ENCODE measurements at regions not wholly inside any gene's neighbourhood (a gene's known extent, or its start where the extent isn't known, plus 50 kb on each side); places are given as distances from the start of the nearest gene placed in this dataset.

- TF ChIP-seq, protein P1, sequence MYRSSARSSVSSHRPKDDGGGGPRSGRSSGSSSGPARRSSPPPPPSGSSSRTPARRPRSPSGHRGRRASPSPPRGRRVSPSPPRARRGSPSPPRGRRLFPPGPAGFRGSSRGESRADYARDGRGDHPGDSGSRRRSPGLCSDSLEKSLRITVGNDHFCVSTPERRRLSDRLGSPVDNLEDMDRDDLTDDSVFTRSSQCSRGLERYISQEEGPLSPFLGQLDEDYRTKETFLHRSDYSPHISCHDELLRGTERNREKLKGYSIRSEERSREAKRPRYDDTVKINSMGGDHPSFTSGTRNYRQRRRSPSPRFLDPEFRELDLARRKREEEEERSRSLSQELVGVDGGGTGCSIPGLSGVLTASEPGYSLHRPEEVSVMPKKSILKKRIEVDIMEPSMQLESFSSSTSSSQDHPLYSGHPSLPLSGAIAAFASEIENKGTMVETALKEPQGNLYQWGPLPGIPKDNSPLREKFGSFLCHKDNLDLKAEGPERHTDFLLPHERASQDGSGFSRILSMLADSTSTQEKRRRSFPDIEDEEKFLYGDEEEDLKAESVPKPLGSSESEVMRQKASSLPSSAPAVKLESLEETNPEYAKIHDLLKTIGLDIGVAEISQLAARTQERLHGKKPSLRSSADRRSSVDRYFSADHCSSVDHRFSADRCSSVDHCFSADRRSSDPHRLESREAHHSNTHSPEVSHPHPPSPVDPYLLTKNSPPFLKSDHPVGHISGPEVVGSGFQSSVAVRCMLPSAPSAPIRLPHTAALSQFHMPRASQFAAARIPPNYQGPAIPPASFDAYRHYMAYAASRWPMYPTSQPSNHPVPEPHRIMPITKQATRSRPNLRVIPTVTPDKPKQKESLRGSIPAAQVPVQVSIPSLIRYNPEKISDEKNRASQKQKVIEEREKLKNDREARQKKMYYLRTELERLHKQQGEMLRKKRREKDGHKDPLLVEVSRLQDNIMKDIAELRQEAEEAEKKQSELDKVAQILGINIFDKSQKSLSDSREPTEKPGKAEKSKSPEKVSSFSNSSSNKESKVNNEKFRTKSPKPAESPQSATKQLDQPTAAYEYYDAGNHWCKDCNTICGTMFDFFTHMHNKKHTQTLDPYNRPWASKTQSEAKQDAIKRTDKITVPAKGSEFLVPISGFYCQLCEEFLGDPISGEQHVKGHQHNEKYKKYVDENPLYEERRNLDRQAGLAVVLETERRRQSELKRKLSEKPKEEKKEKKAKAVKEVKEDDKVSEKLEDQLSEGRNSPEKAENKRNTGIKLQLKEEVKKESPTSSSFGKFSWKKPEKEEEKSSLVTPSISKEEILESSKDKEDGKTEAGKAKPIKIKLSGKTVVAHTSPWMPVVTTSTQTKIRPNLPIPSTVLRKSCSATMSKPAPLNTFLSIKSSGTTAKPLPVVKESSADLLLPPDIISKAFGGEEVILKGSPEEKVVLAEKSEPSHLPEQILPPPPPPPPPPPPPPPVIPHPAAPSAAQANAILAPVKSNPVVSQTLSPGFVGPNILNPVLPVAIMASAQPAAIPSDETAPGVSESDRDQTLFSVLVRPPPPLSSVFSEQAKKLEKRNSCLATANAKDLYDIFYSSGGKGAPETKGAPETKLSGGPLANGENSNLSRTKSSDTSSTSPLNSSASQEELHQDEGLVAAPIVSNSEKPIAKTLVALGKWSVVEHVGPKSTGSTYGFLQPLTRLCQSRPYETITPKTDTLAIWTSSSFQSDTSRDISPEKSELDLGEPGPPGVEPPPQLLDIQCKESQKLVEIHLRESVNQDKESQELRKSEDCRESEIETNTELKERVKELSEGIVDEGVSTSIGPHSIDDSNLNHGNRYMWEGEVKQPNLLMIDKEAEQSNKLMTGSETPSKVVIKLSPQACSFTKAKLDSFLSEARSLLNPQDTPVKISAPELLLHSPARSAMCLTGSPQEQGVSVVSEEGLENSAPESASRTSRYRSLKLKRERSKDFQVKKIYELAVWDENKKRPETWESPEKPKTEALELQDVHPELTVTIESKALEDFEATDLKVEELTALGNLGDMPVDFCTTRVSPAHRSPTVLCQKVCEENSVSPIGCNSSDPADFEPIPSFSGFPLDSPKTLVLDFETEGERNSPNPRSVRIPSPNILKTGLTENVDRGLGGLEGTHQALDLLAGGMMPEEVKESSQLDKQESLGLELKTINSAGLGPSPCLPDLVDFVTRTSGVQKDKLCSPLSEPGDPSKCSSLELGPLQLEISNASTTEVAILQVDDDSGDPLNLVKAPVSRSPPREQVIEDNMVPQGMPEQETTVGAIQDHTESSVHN (IDR thresholded peaks at IDR 0.05; ENCODE audit: borderline replicate concordance in 1 of 2, low read depth in 1 of 2), result no peak
- TF ChIP-seq PHTF2 (CRISPR knock-in tag; IDR thresholded peaks at IDR 0.05), result no peak
These were observed 138.7 kb downstream of the DISP1 start (continued) for GRCh38 chr1:222953585-222953984.

DNA sequence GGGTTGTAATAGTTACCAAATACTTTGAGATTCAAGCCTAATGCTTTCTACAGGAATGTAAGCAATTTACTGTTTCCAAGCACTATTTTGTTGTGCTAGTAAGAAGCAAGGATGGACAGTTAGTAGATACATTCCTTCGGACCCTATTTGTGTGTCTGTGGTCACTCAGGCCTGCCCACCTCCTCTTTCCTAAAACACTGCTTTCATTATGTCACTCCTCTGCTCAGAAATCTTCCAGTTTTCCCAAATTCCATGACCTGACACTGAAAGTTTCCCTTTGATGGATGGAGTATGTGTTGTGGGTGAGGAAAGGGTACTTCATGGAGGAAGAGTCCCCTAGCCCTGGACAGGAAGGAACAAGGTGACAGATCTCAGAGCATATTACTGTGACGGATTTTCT, 141.1 kb downstream of the DISP1 start:
- H3K27ac ChIP-seq (ENCODE audit: extremely low read depth, low read depth, low read length), result no peak overlapping the region
- no peak overlapping the region for H2AFZ ChIP-seq (ENCODE audit: low read depth, low read length)
- H3K9ac ChIP-seq (ENCODE audit: insufficient read depth in 1 of 2, low read depth in 2 of 2, low read length in 2 of 2), result no peak overlapping the region
- in situ Hi-C loops (cut with MboI), result no loop called here
- 0% methylated on average over 2 of the region's 2 CpGs for WGBS (ENCODE audit: insufficient coverage, low coverage, missing lambda C conversion rate)
- intact Hi-C loops (cut with micrococcal nuclease), result no loop called here
- no peak overlapping the region for H3K4me3 ChIP-seq
- no peak for ATAC-seq
- no peaks in the 10 kb centered on the region for H3K79me2 ChIP-seq (ENCODE audit: control insufficient read depth, insufficient read depth, low read length)
- no peaks in the 10 kb centered on the region for H3K9me3 ChIP-seq (replicated peaks; ENCODE audit: control insufficient read depth, insufficient read depth, low read depth, low read length)
- FAIRE-seq, result no peak
- BruUV-seq (replicated peaks), result no TSS peak
- H4K20me1 ChIP-seq (replicated peaks; ENCODE audit: control insufficient read depth, insufficient read depth, low read length), result no peaks in the 10 kb centered on the region
- no peaks in the 10 kb centered on the region for H3K9me1 ChIP-seq (ENCODE audit: control insufficient read depth, insufficient read depth, low read length)
- H3K4me1 ChIP-seq (replicated peaks in 1 of 2; ENCODE audit: control insufficient read depth in 2 of 2, insufficient read depth in 2 of 2, low read length in 2 of 2), result no peaks in the 10 kb centered on the region
- ChIA-PET POLR2A (no interaction called here), CTCF (ENCODE audit: low intra/inter-chr PET ratio) (no interaction called here)
- no peak for DNase-seq (ENCODE audit: extremely low read depth in 1 of 4, low spot score in 3 of 4)
- H3K27me3 ChIP-seq (ENCODE audit: control insufficient read depth in 2 of 2, insufficient read depth in 2 of 2, low read length in 2 of 2), result peaks cover 0 to 7% of the 10 kb centered on the region in 2 experiments; a peak in 3 of 5 replicates
- H3K4me2 ChIP-seq (ENCODE audit: insufficient read depth, low read length), result no peak overlapping the region
- no peaks in the 10 kb centered on the region for H3K36me3 ChIP-seq (ENCODE audit: control insufficient read depth, insufficient read depth, low read length)
- TF ChIP-seq ZNF224 (CRISPR knock-in tag; IDR thresholded peaks at IDR 0.05) (no peak), RFX7 (CRISPR knock-in tag; IDR thresholded peaks at IDR 0.05) (no peak), ZBTB5 (IDR thresholded peaks at IDR 0.05) (no peak), JUND (IDR thresholded peaks at IDR 0.05; ENCODE audit: borderline replicate concordance, low read depth, low read length) (no peak), JUND (tag; IDR thresholded peaks at IDR 0.05; ENCODE audit: borderline replicate concordance, low read depth, low read length) (no peak), SETDB1 (IDR thresholded peaks at IDR 0.05; ENCODE audit: low read length) (no peak), PTTG1 (tag; IDR thresholded peaks at IDR 0.05; ENCODE audit: low read depth) (no peak), EZH2 (IDR thresholded peaks at IDR 0.05; ENCODE audit: borderline replicate concordance, low read depth, low read length) (no peak), ZC3H11A (IDR thresholded peaks at IDR 0.05; ENCODE audit: low read depth, low read length) (no peak)
- TF ChIP-seq, protein P2, sequence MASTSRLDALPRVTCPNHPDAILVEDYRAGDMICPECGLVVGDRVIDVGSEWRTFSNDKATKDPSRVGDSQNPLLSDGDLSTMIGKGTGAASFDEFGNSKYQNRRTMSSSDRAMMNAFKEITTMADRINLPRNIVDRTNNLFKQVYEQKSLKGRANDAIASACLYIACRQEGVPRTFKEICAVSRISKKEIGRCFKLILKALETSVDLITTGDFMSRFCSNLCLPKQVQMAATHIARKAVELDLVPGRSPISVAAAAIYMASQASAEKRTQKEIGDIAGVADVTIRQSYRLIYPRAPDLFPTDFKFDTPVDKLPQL (IDR thresholded peaks at IDR 0.05; ENCODE audit: extremely low read depth, insufficient read length), result no peak
